ENCODE measurements at regions not wholly inside any gene's neighbourhood (a gene's known extent, or its start where the extent isn't known, plus 50 kb on each side); places are given as distances from the start of the nearest gene placed in this dataset.

GRCh38 chr2:56613920-56614319 is 430.1 kb downstream of the CCDC85A start:
- no peak for DNase-seq (ENCODE audit: low read depth)

- no peak for DNase-seq (ENCODE audit: low read depth)
These were observed 432.0 kb downstream of the CCDC85A start for GRCh38 chr2:56615760-56616159.

GRCh38 chr2:56624181-56624580 is 440.4 kb downstream of the CCDC85A start:
- DNase-seq (ENCODE audit: low read depth): no peak

GRCh38 chr2:56626927-56627326 is 443.1 kb downstream of the CCDC85A start:
- no peak for DNase-seq (ENCODE audit: low read depth)

GRCh38 chr2:56630286-56630685 is 446.5 kb downstream of the CCDC85A start:
- DNase-seq (ENCODE audit: low read depth): no peak

- DNase-seq (ENCODE audit: low read depth): no peak
These were observed 464.2 kb downstream of the CCDC85A start for GRCh38 chr2:56647997-56648396.

GRCh38 chr2:56648802-56649201 is 465.0 kb downstream of the CCDC85A start:
- DNase-seq (ENCODE audit: low read depth): no peak

GRCh38 chr2:56654936-56655335 is 471.1 kb downstream of the CCDC85A start:
- no peak for DNase-seq (ENCODE audit: low read depth)

GRCh38 chr2:56656826-56657225 is 473.0 kb downstream of the CCDC85A start:
- DNase-seq (ENCODE audit: low read depth): no peak

GRCh38 chr2:56666777-56667176 is 483.0 kb downstream of the CCDC85A start:
- no peak for DNase-seq (ENCODE audit: low read depth)

- DNase-seq (ENCODE audit: low read depth): no peak
These were observed 488.3 kb downstream of the CCDC85A start for GRCh38 chr2:56671973-56672569.

GRCh38 chr2:56674084-56674483 is 490.3 kb downstream of the CCDC85A start:
- DNase-seq (ENCODE audit: low read depth): no peak

- DNase-seq (ENCODE audit: low read depth): no peak
These were observed 493.2 kb downstream of the CCDC85A start for GRCh38 chr2:56676966-56677365.

- peak; percentile 17 for DNase-seq (ENCODE audit: low read depth)
These were observed 497.3 kb downstream of the CCDC85A start for GRCh38 chr2:56680971-56681631.

GRCh38 chr2:56681659-56682396 is 498.0 kb downstream of the CCDC85A start:
- no peak for DNase-seq (ENCODE audit: low read depth)

- no peak for DNase-seq (ENCODE audit: low read depth)
These were observed 498.6 kb downstream of the CCDC85A start for GRCh38 chr2:56682397-56682760.

GRCh38 chr2:56684327-56684726 is 500.5 kb downstream of the CCDC85A start:
- no peak for DNase-seq (ENCODE audit: low read depth)

- no peak for DNase-seq (ENCODE audit: low read depth)
These were observed 501.4 kb downstream of the CCDC85A start for GRCh38 chr2:56685205-56685604.

GRCh38 chr2:56687169-56687568 is 503.4 kb downstream of the CCDC85A start:
- DNase-seq (ENCODE audit: low read depth): no peak

GRCh38 chr2:56688661-56689060 is 504.9 kb downstream of the CCDC85A start:
- no peak for DNase-seq (ENCODE audit: low read depth)

GRCh38 chr2:56693501-56693900 is 509.7 kb downstream of the CCDC85A start:
- no peak for DNase-seq (ENCODE audit: low read depth)

GRCh38 chr2:56703001-56703400 is 519.2 kb downstream of the CCDC85A start:
- no peak for DNase-seq (ENCODE audit: low read depth)

GRCh38 chr2:56705713-56706112 is 521.9 kb downstream of the CCDC85A start:
- DNase-seq (ENCODE audit: low read depth): no peak

Data from stromal cell of bone marrow (primary cell).